Loucy (cell line): ENCODE measurements at regions not wholly inside any gene's neighbourhood (a gene's known extent, or its start where the extent isn't known, plus 50 kb on each side); places are given as distances from the start of the nearest gene placed in this dataset.

Experiments
- H2AFZ ChIP-seq: fragments of 200-600 bp; sonication (generic); 2 replicates; pipeline ENCODE4 v1.6.0; 2016; ENCODE audit warnings: antibody characterized with exemption, mild to moderate bottlenecking, low read length, moderate library complexity
- H3F3A ChIP-seq: fragments of 200-600 bp; 2 replicates; pipeline ENCODE4 v1.6.0; 2016; ENCODE audit warnings: antibody characterized with exemption, low read depth, mild to moderate bottlenecking
- H3K27me3 ChIP-seq: fragments of 200-600 bp; sonication (generic); 2 replicates; pipeline ENCODE4 v1.6.1; 2014; ENCODE audit warnings: low read length, mild to moderate bottlenecking; ENCODE audit not compliant: insufficient read depth, poor library complexity, severe bottlenecking
- H3K36me3 ChIP-seq: fragments of 200-600 bp; sonication (generic); 2 replicates; pipeline ENCODE4 v1.6.1; 2016; ENCODE audit warnings: low read length; ENCODE audit not compliant: insufficient read depth
- H3K4me1 ChIP-seq: fragments of 200-600 bp; sonication (generic); 2 replicates; pipeline ENCODE4 v1.5.1; 2014; ENCODE audit warnings: low read length, mild to moderate bottlenecking; ENCODE audit not compliant: insufficient read depth, poor library complexity, severe bottlenecking
- H3K4me2 ChIP-seq: fragments of 200-600 bp; sonication (generic); 2 replicates; pipeline ENCODE4 v1.6.0; 2014; ENCODE audit warnings: antibody characterized with exemption, low read length, low read depth, mild to moderate bottlenecking; ENCODE audit not compliant: poor library complexity, severe bottlenecking
- H3K4me3 ChIP-seq: fragments of 200-600 bp; sonication (generic); 2 replicates; pipeline ENCODE4 v1.5.1; 2014; ENCODE audit warnings: low read length, mild to moderate bottlenecking, mixed read lengths; ENCODE audit not compliant: poor library complexity, severe bottlenecking
- H3K79me2 ChIP-seq: fragments of 200-600 bp; sonication (generic); 2 replicates; pipeline ENCODE4 v1.6.1; 2014; ENCODE audit warnings: low read length; ENCODE audit not compliant: insufficient read depth
- H3K9ac ChIP-seq: fragments of 200-600 bp; sonication (generic); 2 replicates; pipeline ENCODE4 v1.6.0; 2014; ENCODE audit warnings: mild to moderate bottlenecking, low read depth, low read length, moderate library complexity; ENCODE audit not compliant: poor library complexity, severe bottlenecking
- H3K9me2 ChIP-seq: fragments of 200-600 bp; sonication (generic); replicated peaks from 2 replicates; pipeline ENCODE4 v1.6.1; 2016; ENCODE audit warnings: low read depth, low read length, mixed read lengths
- H3K9me3 ChIP-seq: fragments of 200-600 bp; sonication (generic); 2 replicates; pipeline ENCODE4 v1.6.1; 2014; ENCODE audit warnings: mild to moderate bottlenecking, antibody characterized with exemption, low read length, low read depth; ENCODE audit not compliant: insufficient read depth
- H4K20me1 ChIP-seq: fragments of 200-600 bp; sonication (generic); 2 replicates; pipeline ENCODE4 v1.6.0; 2014; ENCODE audit warnings: antibody characterized with exemption, low read length, mild to moderate bottlenecking; ENCODE audit not compliant: insufficient read depth, poor library complexity, severe bottlenecking
- EZH2phosphoT487 ChIP-seq: fragments of 200-600 bp; IDR thresholded peaks from 2 replicates; pipeline ENCODE4 v1.6.1; 2018; ENCODE audit warnings: antibody characterized with exemption, mild to moderate bottlenecking, moderate library complexity, borderline replicate concordance
- TF ChIP-seq, protein P1 (sequence below): fragments of 200-600 bp; sonication (generic); conservative IDR thresholded peaks from 2 replicates; pipeline ENCODE4 v1.5.1; 2014; ENCODE audit warnings: mild to moderate bottlenecking, antibody characterized with exemption, low read length

DNA sequence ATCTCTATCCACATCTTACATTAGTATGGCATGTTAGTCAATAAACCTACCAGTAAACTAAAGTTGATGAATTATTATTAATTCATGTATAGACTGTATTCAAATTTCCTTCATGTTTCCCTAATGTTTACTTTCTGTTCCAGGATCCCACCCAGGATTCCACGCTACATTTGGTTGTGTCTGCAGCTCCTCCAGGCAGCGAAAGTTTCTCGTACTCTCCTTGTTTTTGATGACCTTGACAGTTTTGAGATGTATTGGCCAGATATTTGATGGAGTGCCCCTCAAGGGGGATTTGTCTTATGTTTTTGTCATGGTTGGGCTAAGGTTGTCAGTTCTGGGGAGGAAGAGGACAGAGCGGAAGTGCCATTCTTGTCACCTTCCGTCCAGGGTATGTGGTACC is 445.2 kb upstream of the CDH4 start:
- H3F3A ChIP-seq = no peaks in the 10 kb centered on the region
- no peak overlapping the region for H3K4me3 ChIP-seq
- H3K27me3 ChIP-seq = no peaks in the 10 kb centered on the region
- no peak overlapping the region for H3K9ac ChIP-seq
- no peaks in the 10 kb centered on the region for H4K20me1 ChIP-seq
- no peak for TF ChIP-seq EZH2phosphoT487
- TF ChIP-seq, protein P1, sequence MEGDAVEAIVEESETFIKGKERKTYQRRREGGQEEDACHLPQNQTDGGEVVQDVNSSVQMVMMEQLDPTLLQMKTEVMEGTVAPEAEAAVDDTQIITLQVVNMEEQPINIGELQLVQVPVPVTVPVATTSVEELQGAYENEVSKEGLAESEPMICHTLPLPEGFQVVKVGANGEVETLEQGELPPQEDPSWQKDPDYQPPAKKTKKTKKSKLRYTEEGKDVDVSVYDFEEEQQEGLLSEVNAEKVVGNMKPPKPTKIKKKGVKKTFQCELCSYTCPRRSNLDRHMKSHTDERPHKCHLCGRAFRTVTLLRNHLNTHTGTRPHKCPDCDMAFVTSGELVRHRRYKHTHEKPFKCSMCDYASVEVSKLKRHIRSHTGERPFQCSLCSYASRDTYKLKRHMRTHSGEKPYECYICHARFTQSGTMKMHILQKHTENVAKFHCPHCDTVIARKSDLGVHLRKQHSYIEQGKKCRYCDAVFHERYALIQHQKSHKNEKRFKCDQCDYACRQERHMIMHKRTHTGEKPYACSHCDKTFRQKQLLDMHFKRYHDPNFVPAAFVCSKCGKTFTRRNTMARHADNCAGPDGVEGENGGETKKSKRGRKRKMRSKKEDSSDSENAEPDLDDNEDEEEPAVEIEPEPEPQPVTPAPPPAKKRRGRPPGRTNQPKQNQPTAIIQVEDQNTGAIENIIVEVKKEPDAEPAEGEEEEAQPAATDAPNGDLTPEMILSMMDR = no peak
- H3K4me1 ChIP-seq = no peaks in the 10 kb centered on the region
- no peaks in the 10 kb centered on the region for H3K9me2 ChIP-seq
- no peaks in the 10 kb centered on the region for H3K36me3 ChIP-seq
- no peak overlapping the region for H3K4me2 ChIP-seq
- no peaks in the 10 kb centered on the region for H3K79me2 ChIP-seq
- H2AFZ ChIP-seq = no peak overlapping the region
- H3K9me3 ChIP-seq = no peaks in the 10 kb centered on the region

DNA sequence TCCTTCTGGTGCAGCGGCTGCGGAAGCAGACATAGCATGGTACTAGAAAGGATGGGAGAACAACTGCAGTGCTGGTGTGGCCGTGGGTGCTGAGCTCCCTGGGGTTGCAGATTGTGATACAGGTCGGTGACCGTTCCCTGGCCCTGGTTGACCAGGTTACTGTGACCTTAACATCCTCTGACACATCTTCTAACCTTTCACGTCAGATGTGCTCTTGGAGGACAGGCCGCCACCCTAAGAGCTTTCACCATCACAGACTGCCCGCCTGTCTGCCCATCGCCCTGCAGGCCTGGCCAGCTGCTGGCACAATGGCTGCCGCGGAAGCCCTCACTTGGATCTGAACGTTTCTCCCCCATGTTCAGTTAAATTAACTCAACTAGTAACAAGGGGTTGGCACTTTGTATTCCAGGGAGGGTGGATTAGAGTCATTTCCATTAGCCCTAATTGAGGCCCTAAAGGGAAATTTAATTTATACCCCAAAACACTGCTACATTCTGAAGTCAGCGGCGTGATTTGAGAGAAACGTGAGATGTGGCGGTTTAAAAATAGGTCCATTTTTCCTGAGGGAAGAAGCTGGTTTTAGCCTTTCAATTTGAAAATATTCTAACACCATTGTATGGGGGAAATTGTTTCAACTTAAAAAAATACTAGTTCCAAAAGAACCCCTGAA is 443.9 kb upstream of the CDH4 start:
- Histone ChIP-seq H3K4me2 (no peak overlapping the region), H3K9me3 (no peaks in the 10 kb centered on the region)
- TF ChIP-seq EZH2phosphoT487 = no peak
- TF ChIP-seq, protein P1 = no peak

DNA sequence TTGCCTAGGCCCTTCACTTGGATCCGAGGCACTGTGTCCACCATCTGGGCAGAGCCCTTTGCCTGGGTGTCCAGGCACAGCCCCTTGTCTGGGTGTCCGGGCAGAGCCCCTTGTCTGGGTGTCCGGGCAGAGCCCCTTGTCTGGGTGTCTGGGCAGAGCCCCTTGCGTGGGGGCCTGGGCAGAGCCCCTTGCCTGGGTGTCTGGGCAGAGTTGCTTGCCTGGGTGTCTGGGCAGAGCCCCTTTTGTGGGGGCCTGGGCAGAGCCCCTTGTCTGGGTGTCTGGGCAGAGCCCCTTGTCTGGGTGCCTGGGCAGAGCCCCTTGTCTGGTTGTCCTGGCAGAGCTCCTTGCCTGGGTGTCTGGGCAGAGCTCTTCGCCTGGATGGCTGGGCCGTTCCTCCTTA is 443.4 kb upstream of the CDH4 start:
- Histone ChIP-seq H3K79me2 (no peaks in the 10 kb centered on the region), H3K9ac (no peak overlapping the region), H3F3A (no peaks in the 10 kb centered on the region), H3K4me1 (no peaks in the 10 kb centered on the region), H3K4me3 (no peak overlapping the region), H2AFZ (no peak overlapping the region), H3K9me3 (no peaks in the 10 kb centered on the region), H3K9me2 (no peaks in the 10 kb centered on the region), H3K36me3 (no peaks in the 10 kb centered on the region), H3K4me2 (no peak overlapping the region), H4K20me1 (no peaks in the 10 kb centered on the region), H3K27me3 (no peaks in the 10 kb centered on the region)
- no peak for TF ChIP-seq EZH2phosphoT487
- TF ChIP-seq, protein P1 = no peak

More for the DNA sequence above, 443.9 kb upstream of the CDH4 start:
- Histone ChIP-seq H3F3A (no peaks in the 10 kb centered on the region), H3K4me3 (no peak overlapping the region), H4K20me1 (no peaks in the 10 kb centered on the region), H3K27me3 (no peaks in the 10 kb centered on the region), H3K79me2 (no peaks in the 10 kb centered on the region), H3K4me1 (no peaks in the 10 kb centered on the region), H3K9me2 (no peaks in the 10 kb centered on the region), H2AFZ (no peak overlapping the region), H3K36me3 (no peaks in the 10 kb centered on the region), H3K9ac (no peak overlapping the region)
